Ureter (tissue), 1 donor: ENCODE measurements at regions not wholly inside any gene's neighbourhood (a gene's known extent, or its start where the extent isn't known, plus 50 kb on each side); places are given as distances from the start of the nearest gene placed in this dataset.

ENCODE experiments used
- DNase-seq: peaks from one replicate; pipeline ENCODE4 v3.0.0-alpha.2; 2020; ENCODE audit warnings: low spot score
- donor health status: DM: yes; HTN: yes; CAD: no.

GRCh38 chr9:95623640-95624039 lies 106.9 kb upstream of the PTCH1 start:
- no peak for DNase-seq

DNA sequence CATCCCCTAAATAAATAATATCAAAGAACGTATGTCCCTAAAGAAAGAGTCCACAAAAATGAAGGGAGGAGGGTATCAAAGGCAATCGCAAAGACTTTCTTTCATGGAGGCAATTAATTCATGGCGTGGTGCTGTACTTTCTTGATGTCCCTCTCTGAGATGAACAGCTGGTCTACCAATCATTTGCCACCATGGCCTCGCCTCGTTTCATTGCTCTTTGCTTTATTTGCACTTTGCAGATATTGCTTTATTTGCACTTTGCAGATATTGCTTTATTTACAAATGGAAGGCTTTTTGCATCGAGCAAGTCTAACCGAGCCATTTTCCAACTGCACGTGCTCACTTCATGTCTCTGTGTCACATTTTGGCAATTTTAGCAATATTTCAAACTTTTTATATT lies 104.0 kb upstream of the PTCH1 start:
- no peak for DNase-seq

- DNase-seq: no peak
These were observed 103.5 kb upstream of the PTCH1 start for GRCh38 chr9:95620314-95620713.

- DNase-seq: no peak
These were observed 98.5 kb upstream of the PTCH1 start for GRCh38 chr9:95615246-95615645.

- DNase-seq: no peak
These were observed 96.9 kb upstream of the PTCH1 start for GRCh38 chr9:95613670-95614069.

DNA sequence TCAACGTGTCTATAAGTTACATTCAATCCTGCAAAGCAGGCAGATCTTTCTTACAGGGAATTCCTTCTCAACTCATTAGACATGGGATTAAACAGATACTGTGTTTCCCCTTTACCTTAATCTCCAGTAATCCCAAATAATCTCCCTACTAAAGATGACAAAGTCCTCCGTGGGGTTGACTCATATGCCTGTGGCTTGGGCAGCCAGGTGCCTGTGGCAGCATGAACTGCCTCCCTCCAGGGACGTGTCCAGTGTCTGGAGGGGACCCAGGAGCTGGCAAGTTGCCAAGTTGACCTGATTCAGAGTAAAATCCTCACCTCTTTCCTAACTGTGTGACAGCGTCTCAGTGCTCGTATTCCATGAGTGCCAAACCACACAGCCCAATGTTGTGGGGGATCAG lies 94.6 kb upstream of the PTCH1 start:
- no peak for DNase-seq

GRCh38 chr9:95610006-95610785 lies 93.4 kb upstream of the PTCH1 start:
- no peak for DNase-seq

DNA sequence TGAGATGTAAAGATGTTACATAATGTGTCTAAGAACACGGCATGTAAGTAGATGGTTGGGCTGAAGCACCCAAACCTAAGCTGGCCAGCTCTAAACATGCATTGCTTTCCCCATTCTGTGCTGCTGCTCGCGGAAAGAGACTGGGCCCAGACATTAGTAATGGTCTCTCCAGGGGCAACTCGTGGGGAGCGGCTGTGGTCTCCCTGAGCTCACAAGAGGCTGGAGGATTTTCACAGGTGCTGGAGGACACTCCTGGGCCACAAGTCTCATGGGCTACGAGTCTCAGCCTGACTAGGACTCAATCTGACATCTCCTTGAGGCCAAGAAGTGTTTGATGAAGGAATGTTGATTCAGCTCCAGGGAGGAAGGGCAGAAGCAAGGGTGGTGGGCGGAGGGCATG lies 92.7 kb upstream of the PTCH1 start:
- no peak for DNase-seq

GRCh38 chr9:95608341-95608740 lies 91.6 kb upstream of the PTCH1 start:
- DNase-seq: no peak

DNA sequence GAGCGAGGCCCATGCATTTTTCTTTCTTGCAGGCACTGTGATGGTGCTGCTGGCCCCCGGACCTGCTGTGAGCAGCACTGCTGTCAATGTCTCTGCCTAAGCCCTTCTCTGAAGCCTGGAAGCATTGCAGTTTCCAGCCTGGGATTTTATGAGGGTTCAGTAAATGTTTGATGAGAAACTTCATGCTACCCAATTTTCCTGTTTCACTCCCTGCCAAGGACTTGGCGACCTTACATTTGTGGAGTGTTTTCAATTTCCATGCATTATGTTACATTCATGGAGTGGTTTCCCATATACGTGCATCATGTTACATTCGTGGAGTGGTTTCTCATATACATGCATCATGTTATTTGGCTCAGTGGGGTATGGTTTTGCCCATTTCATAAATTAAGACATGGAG lies 90.7 kb upstream of the PTCH1 start:
- DNase-seq: no peak

DNA sequence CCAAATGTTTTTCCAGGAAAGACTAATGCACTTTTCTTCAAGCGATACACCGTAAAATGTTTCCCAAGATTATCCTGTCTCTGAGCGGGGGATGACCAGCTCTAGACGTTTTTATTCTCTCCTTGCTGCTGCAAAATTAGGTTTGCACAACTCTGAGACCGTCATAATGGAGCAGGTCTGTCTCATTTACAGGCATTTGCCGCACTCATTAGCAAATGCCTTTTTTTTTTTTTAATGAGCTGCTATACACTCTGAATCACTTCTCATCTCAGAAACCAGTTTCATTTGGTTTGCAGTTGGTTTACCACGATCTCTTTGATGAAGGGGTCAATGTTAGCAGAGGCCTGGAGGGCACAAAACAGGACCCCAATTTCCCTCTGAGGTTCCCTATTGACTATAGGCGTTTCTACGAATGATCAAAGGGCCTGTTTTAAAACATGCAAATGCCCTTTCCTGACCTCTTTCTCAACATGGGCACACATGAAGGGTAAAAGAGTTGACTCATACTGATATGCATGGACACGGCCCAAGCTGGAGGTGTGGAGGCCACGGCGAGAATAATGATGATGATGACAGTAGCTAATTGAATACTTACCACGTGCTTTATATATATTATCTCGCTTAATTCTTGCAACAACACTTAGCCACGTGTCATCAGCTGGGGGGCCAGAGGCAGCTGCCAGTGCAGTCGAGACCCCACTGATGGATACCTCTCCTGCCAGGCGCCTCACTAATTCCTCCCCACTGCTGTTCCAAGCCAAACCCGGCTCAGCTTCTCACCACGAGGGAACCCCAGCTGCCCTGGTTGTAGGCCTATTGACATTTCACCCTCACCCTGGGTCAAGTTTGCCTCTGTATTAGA lies 89.9 kb upstream of the PTCH1 start:
- no peak for DNase-seq

DNA sequence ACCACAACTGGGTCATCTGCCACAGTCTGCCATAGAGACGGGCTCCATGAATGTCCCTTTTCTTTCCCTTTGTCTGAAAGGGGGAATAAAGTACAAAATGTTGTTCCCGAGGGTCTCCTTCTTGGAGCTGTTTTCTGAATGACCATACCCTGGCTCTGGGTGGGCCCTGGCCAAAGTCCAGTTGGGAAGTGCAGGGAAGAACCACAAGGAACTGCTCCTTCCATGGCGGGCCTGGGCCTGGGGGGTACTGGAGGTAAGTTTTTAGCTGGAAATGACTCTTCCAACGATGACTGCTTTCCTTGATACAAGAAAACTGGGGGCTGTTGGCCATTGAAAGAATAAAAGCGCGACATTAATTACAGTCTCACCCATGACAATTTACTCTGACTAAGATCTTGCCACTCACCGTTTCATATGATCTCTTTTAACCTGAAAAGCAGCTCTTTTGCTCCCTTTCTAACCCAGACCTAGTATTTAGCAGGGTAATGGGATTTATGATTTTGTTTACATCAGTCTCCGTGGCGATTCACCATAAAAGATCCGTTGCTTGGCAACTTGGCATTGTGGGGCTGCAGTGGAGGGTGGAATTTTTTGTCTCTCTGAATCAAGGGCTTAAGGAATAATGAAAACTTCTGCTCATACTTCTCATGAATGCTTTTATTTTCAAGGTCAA lies 89.2 kb upstream of the PTCH1 start:
- DNase-seq: no peak

- no peak for DNase-seq
These were observed 88.3 kb upstream of the PTCH1 start for GRCh38 chr9:95605101-95605500.

GRCh38 chr9:95598236-95598635 lies 81.5 kb upstream of the PTCH1 start:
- no peak for DNase-seq

DNA sequence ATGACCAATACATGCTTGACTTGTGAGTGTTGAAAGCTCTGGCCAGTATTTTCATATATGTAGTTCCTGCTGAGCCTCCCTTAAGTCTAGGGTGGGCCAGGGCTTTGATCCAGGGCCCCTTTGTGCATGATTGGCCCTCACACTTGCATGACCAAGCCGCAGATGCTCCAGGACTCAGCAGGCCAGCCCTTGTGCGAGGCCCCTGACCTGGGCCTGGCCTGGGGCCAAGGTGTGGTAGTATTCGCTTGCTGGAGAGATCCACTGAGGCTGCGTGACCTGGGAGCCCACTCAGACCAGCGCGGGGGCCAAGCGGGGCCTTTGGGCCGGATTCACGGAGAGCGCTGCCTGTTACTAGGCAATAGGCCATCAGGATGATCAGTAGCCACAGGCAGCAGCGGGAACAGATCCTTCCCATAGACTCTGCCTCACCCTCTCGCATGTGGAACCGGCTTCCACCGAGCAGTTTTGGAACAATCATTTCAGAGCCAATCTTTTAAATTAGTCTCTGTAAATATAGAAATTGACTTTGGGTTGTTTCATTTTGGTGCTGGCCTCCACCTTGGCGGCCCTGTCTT lies 79.0 kb upstream of the PTCH1 start:
- DNase-seq: no peak

- DNase-seq: no peak
These were observed 76.2 kb upstream of the PTCH1 start for GRCh38 chr9:95592931-95593330.

DNA sequence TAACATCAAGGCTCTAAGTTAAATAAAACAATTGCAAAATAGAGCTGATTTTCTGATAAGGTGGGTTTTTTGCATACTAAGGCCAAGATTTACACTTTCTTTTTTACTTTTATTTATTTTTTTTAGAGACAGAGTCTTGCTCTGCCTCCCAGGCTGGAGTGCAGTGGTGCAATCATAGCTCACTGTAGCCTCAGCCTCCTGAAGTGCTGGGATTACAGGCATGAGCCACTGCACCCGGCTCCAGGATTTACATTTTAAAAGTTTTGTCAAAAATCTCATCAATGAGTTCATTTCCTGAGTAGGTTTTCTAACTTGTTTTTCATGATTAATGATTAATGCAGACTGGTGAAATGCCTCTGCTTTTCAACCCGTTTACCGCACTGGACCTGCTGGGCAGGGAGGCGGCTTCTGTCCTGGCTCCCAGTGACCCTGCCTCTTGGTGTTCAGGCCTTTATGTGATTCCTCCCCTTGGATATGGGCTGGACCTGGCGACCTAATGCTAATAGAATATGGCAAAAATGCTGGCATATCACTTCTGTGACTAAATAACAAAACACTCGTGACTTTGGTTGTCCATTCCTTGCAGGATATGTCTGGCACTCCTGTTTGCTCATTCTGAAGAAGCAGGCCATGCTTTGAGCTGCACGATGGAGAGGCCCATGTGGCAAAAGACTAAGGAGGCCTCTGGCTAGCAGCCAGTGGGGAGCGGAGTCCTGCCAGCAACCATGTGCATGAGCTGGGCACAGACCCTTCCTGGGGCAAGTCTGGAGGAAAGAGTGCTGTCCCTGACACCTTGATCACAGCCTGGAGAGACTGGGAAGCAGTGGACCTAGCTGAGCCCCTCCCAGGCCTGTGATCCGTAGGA lies 72.2 kb upstream of the PTCH1 start:
- no peak for DNase-seq

DNA sequence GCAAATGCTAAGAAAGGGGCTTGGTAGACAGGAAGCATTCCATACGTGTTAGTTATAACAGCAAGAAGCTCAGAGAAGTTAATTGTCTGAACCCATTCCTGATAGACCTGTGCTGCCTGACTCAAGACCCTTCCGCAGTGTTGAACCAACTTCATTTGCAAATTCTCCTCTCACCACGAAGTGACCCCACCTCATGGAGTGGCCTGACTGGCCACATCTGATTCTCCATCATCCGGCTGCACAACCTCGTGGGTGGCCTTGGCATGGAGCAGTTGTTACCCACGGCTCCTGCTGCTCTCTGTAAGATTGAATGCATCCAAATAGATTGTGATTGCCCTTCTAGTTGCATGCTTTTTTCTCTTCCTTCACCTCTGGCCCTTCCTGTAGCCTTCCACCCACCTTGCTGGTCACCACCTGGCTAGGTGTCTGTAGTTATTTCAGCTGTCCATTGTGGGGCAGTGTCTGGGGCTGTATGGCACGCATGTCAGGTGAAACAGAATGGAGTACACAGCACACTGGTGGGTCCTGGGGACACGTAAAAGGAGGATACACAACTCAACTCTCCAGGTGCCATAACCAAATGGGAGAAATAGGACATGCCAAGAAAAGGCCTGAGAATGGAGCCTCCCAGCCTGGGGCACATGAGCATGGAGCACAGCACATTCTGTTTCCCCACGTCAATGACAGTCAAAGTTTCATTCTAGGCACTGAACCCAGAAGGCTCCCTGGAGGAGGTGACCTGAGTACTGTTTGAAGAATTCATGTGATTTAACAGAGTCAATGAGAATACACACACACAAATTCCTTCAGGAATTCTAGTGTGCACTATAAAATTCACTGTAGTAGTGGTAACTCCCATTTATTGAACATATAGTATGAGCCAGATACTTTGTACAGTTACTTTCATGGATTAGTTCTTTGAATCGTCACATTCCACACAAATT lies 70.5 kb upstream of the PTCH1 start:
- DNase-seq: no peak

DNA sequence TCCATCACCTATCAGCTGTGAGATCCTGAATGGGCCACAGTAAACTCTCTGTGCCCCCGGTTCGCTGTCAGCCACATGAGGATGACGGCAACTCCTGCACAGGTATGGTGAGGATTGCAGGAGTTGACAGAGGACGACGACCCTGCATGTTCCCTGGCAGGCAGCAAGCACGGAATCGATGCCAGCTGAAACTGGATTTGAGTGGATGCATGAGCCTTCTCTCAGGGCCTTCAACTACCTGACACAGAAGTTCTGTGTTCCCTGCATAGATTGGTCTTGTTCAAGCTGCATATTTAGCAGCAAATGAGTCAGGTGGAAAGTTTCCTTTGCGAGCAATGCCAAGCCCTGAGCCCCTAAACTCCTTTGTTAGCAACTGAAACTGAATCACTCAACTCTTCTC lies 69.6 kb upstream of the PTCH1 start:
- no peak for DNase-seq

DNA sequence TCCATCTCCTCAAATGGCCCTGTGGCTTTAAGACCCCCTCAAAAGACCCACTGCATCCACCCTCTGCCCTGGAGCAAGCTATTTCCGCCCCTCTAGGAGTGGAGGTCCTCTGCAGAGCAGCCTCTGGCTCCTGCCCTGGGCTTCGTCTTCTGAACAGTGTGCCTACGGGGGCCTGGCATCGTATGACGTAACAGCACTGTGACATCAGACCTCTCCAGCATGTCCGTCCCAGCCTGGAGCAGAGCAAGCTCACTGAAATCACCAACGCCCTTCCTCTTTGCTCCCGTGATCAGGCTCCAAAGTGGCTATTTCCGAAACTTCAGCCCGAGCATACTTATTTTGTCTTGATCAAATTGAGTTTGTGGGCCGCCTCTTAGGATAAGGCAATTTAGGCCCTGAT lies 69.1 kb upstream of the PTCH1 start:
- no peak for DNase-seq
